ENCODE measurements at regions not wholly inside any gene's neighbourhood (a gene's known extent, or its start where the extent isn't known, plus 50 kb on each side); places are given as distances from the start of the nearest gene placed in this dataset.
A peak's percentile ranks its signal among the peaks of the same experiment; 100 is the strongest.

DNA sequence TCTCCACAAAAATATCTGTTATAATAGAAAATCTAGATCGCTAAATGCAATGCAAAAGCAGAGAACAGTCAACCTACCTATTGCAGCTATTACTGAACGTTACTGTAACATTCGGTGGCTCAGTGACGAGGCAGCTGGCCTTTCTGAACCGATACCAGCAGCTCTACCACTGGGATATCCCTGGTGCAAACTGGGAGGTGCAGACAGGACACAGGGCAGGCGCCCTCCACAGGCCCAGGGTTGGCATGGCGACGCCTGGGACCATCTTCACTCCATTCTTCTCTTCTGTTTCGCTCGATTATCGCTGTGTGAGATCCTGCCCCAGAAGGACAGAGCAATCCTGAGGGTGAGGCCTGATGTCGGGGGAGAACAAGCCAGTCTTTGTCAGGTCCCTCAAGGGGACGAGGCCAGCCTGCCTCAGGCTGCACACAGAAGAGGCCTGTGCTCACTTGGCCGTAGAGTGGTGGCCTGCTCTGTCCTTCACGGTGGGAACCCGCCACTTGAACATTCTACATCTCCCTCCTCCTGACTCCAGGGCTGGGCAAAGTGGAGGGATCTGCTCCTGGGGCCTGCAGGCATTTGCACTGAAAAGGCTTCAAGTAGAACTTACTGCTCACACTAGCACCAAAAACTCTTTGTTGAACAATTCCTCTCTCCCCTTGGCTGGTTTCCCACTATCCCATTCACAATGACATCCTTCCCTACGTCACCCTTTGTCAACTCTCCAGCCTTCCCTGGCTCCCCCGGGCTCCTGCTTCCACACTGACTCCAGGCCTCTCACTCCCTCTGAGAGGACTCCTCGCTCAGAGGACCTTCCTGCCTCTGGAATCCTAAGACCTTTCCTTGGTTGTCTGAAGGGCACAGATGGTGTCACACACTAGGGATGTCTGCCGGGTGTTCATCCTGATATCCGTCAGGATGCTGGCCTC lies 49.7 kb downstream of the CYRIA start:
- DNase-seq (ENCODE audit: low read depth): no peak
- no peak overlapping the region for H3K4me3 ChIP-seq (ENCODE audit: low read depth, low read length)
- TF ChIP-seq, protein P1, sequence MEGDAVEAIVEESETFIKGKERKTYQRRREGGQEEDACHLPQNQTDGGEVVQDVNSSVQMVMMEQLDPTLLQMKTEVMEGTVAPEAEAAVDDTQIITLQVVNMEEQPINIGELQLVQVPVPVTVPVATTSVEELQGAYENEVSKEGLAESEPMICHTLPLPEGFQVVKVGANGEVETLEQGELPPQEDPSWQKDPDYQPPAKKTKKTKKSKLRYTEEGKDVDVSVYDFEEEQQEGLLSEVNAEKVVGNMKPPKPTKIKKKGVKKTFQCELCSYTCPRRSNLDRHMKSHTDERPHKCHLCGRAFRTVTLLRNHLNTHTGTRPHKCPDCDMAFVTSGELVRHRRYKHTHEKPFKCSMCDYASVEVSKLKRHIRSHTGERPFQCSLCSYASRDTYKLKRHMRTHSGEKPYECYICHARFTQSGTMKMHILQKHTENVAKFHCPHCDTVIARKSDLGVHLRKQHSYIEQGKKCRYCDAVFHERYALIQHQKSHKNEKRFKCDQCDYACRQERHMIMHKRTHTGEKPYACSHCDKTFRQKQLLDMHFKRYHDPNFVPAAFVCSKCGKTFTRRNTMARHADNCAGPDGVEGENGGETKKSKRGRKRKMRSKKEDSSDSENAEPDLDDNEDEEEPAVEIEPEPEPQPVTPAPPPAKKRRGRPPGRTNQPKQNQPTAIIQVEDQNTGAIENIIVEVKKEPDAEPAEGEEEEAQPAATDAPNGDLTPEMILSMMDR (IDR thresholded peaks at IDR 0.05; ENCODE audit: low read depth, low read length): no peak
- no peak for TF ChIP-seq POLR2A (IDR thresholded peaks at IDR 0.05; ENCODE audit: extremely low read depth, insufficient read length)
- TF ChIP-seq, protein P2, sequence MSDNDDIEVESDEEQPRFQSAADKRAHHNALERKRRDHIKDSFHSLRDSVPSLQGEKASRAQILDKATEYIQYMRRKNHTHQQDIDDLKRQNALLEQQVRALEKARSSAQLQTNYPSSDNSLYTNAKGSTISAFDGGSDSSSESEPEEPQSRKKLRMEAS (IDR thresholded peaks at IDR 0.05; ENCODE audit: low read depth, low read length): no peak
- TF ChIP-seq MYC (IDR thresholded peaks at IDR 0.05; ENCODE audit: low read depth, low read length): no peak

DNA sequence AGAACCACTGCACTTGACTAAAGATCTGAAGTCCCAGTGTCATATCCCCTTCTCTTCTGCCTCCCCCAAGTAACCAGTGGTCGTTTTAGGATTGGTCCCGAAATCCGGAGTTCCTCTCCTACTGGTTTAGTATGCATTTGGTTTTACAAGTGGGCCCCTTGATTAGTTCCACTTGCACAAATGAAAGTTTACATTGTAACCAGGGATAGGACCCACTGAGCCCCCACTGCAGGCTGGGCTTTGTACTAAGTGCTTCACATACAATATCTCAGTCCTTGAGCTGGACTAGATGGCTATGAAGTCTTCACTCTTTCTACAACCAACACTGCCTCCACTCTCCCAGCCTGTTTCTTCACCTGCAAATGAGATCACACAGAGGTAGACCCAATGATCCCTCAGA lies 50.4 kb downstream of the CYRIA start:
- TF ChIP-seq, protein P2 (IDR thresholded peaks at IDR 0.05; ENCODE audit: low read depth, low read length): no peak
- TF ChIP-seq POLR2A (IDR thresholded peaks at IDR 0.05; ENCODE audit: extremely low read depth, insufficient read length) (no peak), MYC (IDR thresholded peaks at IDR 0.05; ENCODE audit: low read depth, low read length) (no peak)
- TF ChIP-seq, protein P1 (IDR thresholded peaks at IDR 0.05; ENCODE audit: low read depth, low read length): no peak

DNA sequence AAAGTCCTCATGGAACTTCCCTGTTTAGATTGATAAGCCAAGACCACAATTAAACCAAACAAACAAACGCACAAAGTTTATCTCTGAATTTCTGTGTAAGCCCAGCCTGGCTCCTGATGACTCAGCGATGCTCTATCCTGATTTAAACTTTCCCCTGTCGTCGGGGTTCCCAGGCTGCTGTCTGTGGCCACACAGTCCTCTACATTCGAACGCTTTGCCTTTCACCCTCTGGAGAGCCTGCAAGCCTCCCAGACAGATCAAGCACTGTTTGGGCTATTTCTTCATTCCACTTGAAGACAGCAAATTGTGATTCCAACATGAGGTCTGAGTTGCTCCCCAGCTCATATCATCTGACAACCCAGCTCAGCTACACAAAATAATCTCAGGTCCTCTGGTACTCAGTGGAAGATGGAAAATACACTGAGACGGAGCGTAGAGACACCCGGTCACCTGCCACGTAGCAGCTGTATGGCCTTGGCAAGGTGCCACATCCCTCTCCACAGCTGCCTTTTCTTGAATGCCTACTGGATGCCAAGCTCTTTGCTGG lies 51.2 kb downstream of the CYRIA start:
- no peak overlapping the region for H3K4me3 ChIP-seq (ENCODE audit: low read depth, low read length)
- DNase-seq (ENCODE audit: low read depth): no peak
- TF ChIP-seq, protein P2 (IDR thresholded peaks at IDR 0.05; ENCODE audit: low read depth, low read length): no peak
- TF ChIP-seq POLR2A (IDR thresholded peaks at IDR 0.05; ENCODE audit: extremely low read depth, insufficient read length) (no peak), MYC (IDR thresholded peaks at IDR 0.05; ENCODE audit: low read depth, low read length) (no peak)
- TF ChIP-seq, protein P1 (IDR thresholded peaks at IDR 0.05; ENCODE audit: low read depth, low read length): no peak

More for the DNA sequence above, 50.4 kb downstream of the CYRIA start:
- no peak for DNase-seq (ENCODE audit: low read depth)
- H3K4me3 ChIP-seq (ENCODE audit: low read depth, low read length): no peak overlapping the region

DNA sequence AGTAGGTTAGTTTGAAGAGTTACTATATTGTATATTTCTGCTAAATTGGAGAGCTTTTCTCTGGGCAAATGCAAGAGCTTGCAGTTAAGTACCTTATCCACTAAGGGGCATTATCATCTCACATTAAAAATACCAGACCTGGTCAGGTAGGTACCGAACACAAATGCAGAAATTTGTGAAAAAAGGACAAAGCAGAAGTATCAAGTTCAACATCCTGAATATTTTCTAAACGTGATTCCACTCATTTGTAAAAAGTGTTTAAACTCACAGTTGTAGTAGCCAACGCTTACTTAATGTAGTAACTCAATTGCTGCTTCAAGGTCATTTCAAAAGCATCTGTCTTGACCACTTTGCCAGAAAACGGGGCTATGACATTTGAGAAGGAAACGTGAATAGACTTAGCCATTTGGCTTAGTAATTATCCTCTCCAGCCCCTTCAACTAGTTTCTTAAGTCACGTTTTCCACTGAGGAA lies 52.1 kb downstream of the CYRIA start:
- DNase-seq (ENCODE audit: low read depth): peak; percentile 61
- H3K4me3 ChIP-seq (ENCODE audit: low read depth, low read length): no peak overlapping the region
- TF ChIP-seq MYC (IDR thresholded peaks at IDR 0.05; ENCODE audit: low read depth, low read length): no peak
- TF ChIP-seq, protein P1 (IDR thresholded peaks at IDR 0.05; ENCODE audit: low read depth, low read length): peak; percentile 49

DNA sequence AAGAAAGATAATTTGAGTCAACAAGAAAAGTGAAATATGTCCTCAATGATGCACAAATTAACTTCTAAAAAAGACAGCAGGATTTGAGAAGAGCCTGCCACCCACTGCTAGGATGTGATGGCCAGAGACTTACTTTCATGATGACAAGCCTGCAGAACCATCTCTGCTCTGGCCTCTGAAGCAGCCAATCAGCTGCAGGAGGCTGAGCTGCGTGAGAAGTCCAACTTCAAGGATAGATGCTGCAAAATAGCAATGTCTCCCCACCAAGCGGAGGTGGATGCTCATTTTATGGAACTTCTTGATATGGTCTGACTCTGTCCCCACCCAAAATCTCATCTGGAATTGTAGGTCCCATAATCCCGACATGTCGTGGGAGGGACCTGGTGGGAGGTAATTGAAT lies 53.1 kb downstream of the CYRIA start:
- no peak overlapping the region for H3K4me3 ChIP-seq (ENCODE audit: low read depth, low read length)
- no peak for DNase-seq (ENCODE audit: low read depth)
- TF ChIP-seq MYC (IDR thresholded peaks at IDR 0.05; ENCODE audit: low read depth, low read length) (no peak), POLR2A (IDR thresholded peaks at IDR 0.05; ENCODE audit: extremely low read depth, insufficient read length) (no peak)
- TF ChIP-seq, protein P1 (IDR thresholded peaks at IDR 0.05; ENCODE audit: low read depth, low read length): no peak
- TF ChIP-seq, protein P2 (IDR thresholded peaks at IDR 0.05; ENCODE audit: low read depth, low read length): no peak

Measured in NB4 (cell line).